Natural killer cell (primary cell): ENCODE measurements at regions not wholly inside any gene's neighbourhood (a gene's known extent, or its start where the extent isn't known, plus 50 kb on each side); places are given as distances from the start of the nearest gene placed in this dataset.

ENCODE experiments used
- ATAC-seq, 3 donors: fragments of 150-1000 bp in 2 of 3; fragments of 200-7000 bp in 1 of 3; cut with Tn5 transposase; 1 replicate in 1 of 3; 2 replicates in 2 of 3; pipeline ENCODE4 v1.10.0; 2021; ENCODE audit warnings: mild to moderate bottlenecking in 2 of 3, moderate library complexity in 2 of 3
- DNase-seq, 2 donors: peaks; one replicate each; pipeline versions ENCODE4 v3.0.0 to v3.0.0-alpha.2; 2013 to 2021; ENCODE audit warnings: mixed read lengths in 1 of 2
- H3K27ac ChIP-seq: one replicate; pipeline ENCODE4 v1.5.1; 2013; ENCODE audit warnings: mild to moderate bottlenecking, low read length
- H3K27me3 ChIP-seq: one replicate; pipeline ENCODE4 v1.6.1; 2013; ENCODE audit warnings: low read length; ENCODE audit not compliant: control insufficient read depth, insufficient read depth
- H3K36me3 ChIP-seq: one replicate; pipeline ENCODE4 v1.6.1; 2013; ENCODE audit warnings: low read length; ENCODE audit not compliant: control insufficient read depth, insufficient read depth
- H3K4me1 ChIP-seq: one replicate; pipeline ENCODE4 v1.6.1; 2013; ENCODE audit warnings: low read length; ENCODE audit not compliant: control insufficient read depth, insufficient read depth
- H3K4me3 ChIP-seq: one replicate; pipeline ENCODE4 v1.5.1; 2013; ENCODE audit warnings: low read length
- H3K9me3 ChIP-seq: one replicate; pipeline ENCODE4 v1.6.1; 2013; ENCODE audit warnings: low read length; ENCODE audit not compliant: control insufficient read depth, insufficient read depth
- H3K27ac Mint-ChIP-seq, 2 donors: one replicate each; pipeline ENCODE4 v1.8.0; 2022; ENCODE audit warnings: mild to moderate bottlenecking in 2 of 2, mixed read lengths in 2 of 2, moderate library complexity in 1 of 2
- H3K27me3 Mint-ChIP-seq, 2 donors: one replicate each; pipeline ENCODE4 v1.8.0; 2022; ENCODE audit warnings: low read depth in 2 of 2, mixed read lengths in 2 of 2
- H3K36me3 Mint-ChIP-seq: one replicate; pipeline ENCODE4 v1.8.0; 2022; ENCODE audit warnings: mixed read lengths
- H3K4me1 Mint-ChIP-seq, 2 donors: one replicate each; pipeline ENCODE4 v1.8.0; 2022; ENCODE audit warnings: mixed read lengths in 2 of 2
- H3K4me3 Mint-ChIP-seq: one replicate; pipeline ENCODE4 v1.8.0; 2022; ENCODE audit warnings: mild to moderate bottlenecking, moderate library complexity, mixed read lengths
- H3K9me3 Mint-ChIP-seq, 2 donors: one replicate each; pipeline ENCODE4 v1.8.0; 2022; ENCODE audit warnings: mixed read lengths in 2 of 2
- WGBS: methylation state at CpG from one replicate; pipeline ENCODE4 v1.1.7; 2013; ENCODE audit warnings: missing lambda C conversion rate; ENCODE audit not compliant: insufficient coverage; 5-methylcytosine and 5-hydroxymethylcytosine counted together
- intact Hi-C: fragments of 100-400 bp; cut with micrococcal nuclease; formaldehyde crosslinking; loops from one replicate; pipeline ENCODE4 v1.14.2; 2022
- TF ChIP-seq, protein P1 (sequence below): fragments of 200-600 bp; IDR thresholded peaks from one replicate; pipeline ENCODE4 v1.8.0; 2022; ENCODE audit warnings: antibody characterized with exemption

DNA sequence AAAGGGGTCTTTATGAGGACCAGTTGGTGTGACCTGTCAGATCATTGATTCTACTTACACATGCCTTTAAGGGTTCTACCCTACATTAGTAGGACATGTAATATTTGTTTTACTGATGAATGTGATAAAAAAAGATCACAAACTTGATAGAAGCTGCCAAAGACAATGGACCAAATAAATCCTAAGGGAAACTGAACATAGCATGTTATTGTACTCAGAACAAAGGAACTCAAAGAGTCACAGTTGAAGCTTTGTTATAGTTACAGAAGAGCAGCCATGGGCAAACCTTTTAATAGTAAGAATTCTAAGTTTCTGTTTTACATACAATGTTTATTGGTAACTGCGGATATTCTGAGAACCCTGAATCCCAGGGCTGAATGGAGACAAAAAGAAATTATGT lies 780.1 kb downstream of the SLITRK6 start:
- TF ChIP-seq, protein P1, sequence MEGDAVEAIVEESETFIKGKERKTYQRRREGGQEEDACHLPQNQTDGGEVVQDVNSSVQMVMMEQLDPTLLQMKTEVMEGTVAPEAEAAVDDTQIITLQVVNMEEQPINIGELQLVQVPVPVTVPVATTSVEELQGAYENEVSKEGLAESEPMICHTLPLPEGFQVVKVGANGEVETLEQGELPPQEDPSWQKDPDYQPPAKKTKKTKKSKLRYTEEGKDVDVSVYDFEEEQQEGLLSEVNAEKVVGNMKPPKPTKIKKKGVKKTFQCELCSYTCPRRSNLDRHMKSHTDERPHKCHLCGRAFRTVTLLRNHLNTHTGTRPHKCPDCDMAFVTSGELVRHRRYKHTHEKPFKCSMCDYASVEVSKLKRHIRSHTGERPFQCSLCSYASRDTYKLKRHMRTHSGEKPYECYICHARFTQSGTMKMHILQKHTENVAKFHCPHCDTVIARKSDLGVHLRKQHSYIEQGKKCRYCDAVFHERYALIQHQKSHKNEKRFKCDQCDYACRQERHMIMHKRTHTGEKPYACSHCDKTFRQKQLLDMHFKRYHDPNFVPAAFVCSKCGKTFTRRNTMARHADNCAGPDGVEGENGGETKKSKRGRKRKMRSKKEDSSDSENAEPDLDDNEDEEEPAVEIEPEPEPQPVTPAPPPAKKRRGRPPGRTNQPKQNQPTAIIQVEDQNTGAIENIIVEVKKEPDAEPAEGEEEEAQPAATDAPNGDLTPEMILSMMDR: no peak
- H3K27me3 ChIP-seq: no peaks in the 10 kb centered on the region
- no peaks in the 10 kb centered on the region for H3K36me3 ChIP-seq
- H3K4me3 ChIP-seq: no peak overlapping the region
- H3K9me3 Mint-ChIP-seq: peaks cover 12 to 21% of the 10 kb centered on the region in 2 donors
- H3K27ac ChIP-seq: no peak overlapping the region
- no peak overlapping the region for H3K4me3 Mint-ChIP-seq
- H3K27ac Mint-ChIP-seq: no peak overlapping the region
- ATAC-seq: no peak
- intact Hi-C loops: no loop called here
- no peaks in the 10 kb centered on the region for H3K36me3 Mint-ChIP-seq
- no peak for DNase-seq
- H3K4me1 ChIP-seq: no peaks in the 10 kb centered on the region
- peaks cover 5% of the 10 kb centered on the region for H3K9me3 ChIP-seq
- H3K4me1 Mint-ChIP-seq: no peaks in the 10 kb centered on the region
- H3K27me3 Mint-ChIP-seq: no peaks in the 10 kb centered on the region
- no CpG with 5 or more reads among the region's 1 CpG for WGBS

DNA sequence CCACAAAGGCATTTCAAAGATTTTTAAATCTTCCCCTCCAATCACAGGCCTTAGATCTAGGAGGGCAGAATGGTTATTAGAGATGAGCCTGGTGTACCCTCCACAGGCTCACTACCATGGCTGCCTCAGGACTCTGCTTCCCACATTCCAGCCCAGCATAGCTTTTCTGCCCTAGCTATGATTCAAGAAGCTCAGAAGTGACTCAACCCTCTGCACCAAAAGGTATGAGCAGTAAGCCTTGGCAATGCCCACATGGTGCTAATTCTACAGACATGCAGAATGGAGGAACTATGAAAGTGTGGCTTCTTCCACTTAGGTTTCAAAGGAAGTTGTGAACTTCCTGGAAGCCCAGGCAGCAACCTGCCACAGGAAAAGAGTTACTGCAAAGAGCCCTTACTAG lies 786.2 kb downstream of the SLITRK6 start:
- H3K36me3 ChIP-seq: no peaks in the 10 kb centered on the region
- no peak overlapping the region for H3K27ac ChIP-seq
- H3K9me3 ChIP-seq: no peaks in the 10 kb centered on the region
- H3K27me3 Mint-ChIP-seq: no peaks in the 10 kb centered on the region
- H3K4me3 ChIP-seq: no peak overlapping the region
- H3K27me3 ChIP-seq: no peaks in the 10 kb centered on the region
- ATAC-seq (no peak), DNase-seq (no peak)
- H3K4me1 Mint-ChIP-seq: no peaks in the 10 kb centered on the region
- intact Hi-C loops: no loop called here
- TF ChIP-seq, protein P1: no peak
- no peaks in the 10 kb centered on the region for H3K4me1 ChIP-seq
- no peaks in the 10 kb centered on the region for H3K36me3 Mint-ChIP-seq
- H3K9me3 Mint-ChIP-seq: peaks cover 21 to 24% of the 10 kb centered on the region in 2 donors
- no peak overlapping the region for H3K27ac Mint-ChIP-seq
- H3K4me3 Mint-ChIP-seq: no peak overlapping the region

DNA sequence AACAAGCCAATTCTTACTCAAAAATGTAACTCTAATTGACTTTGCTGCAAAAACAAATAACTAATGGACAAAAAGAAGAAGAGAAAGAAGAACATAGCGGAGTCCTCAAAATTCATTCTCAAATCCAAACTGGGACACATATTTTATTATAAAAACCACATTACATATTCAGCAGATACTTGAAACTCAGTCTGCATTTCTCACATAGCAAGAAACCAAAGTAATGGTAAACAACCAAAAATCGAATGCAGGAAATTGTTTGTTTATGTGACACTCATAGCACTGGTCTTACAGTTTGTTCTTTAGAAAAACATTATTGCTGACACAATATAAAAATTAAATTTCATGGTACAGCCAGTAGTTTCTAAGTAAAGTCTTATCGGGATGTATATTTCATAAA lies 789.8 kb downstream of the SLITRK6 start:
- H3K4me3 Mint-ChIP-seq: no peak overlapping the region
- H3K4me1 Mint-ChIP-seq: no peaks in the 10 kb centered on the region
- WGBS: no CpG with 5 or more reads among the region's 3 CpGs
- no peak overlapping the region for H3K27ac Mint-ChIP-seq
- H3K36me3 Mint-ChIP-seq: no peaks in the 10 kb centered on the region
- H3K9me3 Mint-ChIP-seq: peaks cover 19 to 23% of the 10 kb centered on the region in 2 donors
- no peaks in the 10 kb centered on the region for H3K27me3 ChIP-seq
- ATAC-seq (no peak), DNase-seq (no peak)
- no peak overlapping the region for H3K27ac ChIP-seq
- H3K36me3 ChIP-seq: no peaks in the 10 kb centered on the region
- H3K4me3 ChIP-seq: no peak overlapping the region
- H3K4me1 ChIP-seq: no peaks in the 10 kb centered on the region
- TF ChIP-seq, protein P1: no peak
- intact Hi-C loops: no loop called here
- H3K27me3 Mint-ChIP-seq: no peaks in the 10 kb centered on the region
- H3K9me3 ChIP-seq: no peaks in the 10 kb centered on the region

DNA sequence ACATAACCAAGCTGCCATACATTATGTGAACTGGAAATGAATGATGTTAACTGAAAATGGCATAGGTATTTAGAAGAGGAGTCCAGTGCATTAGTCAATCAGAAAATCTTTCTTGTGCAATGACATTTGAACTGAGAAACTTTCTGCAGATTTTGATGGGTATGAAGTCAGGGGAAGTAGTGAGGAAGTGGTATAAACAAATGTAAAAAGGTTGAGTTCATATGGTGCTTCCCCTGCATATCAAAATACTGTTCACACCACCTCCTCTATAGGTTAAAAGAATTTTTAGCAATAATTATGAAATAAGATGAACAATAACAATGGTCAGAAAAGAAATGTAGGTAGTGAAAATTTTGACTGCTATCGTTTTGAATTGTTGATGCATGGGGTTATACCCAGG lies 800.0 kb downstream of the SLITRK6 start:
- H3K36me3 ChIP-seq: no peaks in the 10 kb centered on the region
- H3K4me1 Mint-ChIP-seq: no peaks in the 10 kb centered on the region
- H3K36me3 Mint-ChIP-seq: no peaks in the 10 kb centered on the region
- H3K9me3 ChIP-seq: no peaks in the 10 kb centered on the region
- no peaks in the 10 kb centered on the region for H3K27me3 ChIP-seq
- no peaks in the 10 kb centered on the region for H3K27me3 Mint-ChIP-seq
- H3K27ac ChIP-seq: no peak overlapping the region
- ATAC-seq (no peak), DNase-seq (no peak)
- no peaks in the 10 kb centered on the region for H3K4me1 ChIP-seq
- no CpG with 5 or more reads among the region's 1 CpG for WGBS
- TF ChIP-seq, protein P1: no peak
- no peak overlapping the region for H3K4me3 Mint-ChIP-seq
- intact Hi-C loops: no loop called here
- no peak overlapping the region for H3K4me3 ChIP-seq
- H3K27ac Mint-ChIP-seq: no peak overlapping the region
- peaks cover 6 to 9% of the 10 kb centered on the region in 2 donors for H3K9me3 Mint-ChIP-seq
